GM12801 (cell line): ENCODE measurements at regions not wholly inside any gene's neighbourhood (a gene's known extent, or its start where the extent isn't known, plus 50 kb on each side); places are given as distances from the start of the nearest gene placed in this dataset.

Source experiments
- TF ChIP-seq, protein P1 (sequence below): IDR thresholded peaks from one replicate; pipeline ENCODE4 v1.5.1; 2011; ENCODE audit warnings: control low read depth; ENCODE audit not compliant: insufficient read length; ENCODE audit errors: extremely low read depth

DNA sequence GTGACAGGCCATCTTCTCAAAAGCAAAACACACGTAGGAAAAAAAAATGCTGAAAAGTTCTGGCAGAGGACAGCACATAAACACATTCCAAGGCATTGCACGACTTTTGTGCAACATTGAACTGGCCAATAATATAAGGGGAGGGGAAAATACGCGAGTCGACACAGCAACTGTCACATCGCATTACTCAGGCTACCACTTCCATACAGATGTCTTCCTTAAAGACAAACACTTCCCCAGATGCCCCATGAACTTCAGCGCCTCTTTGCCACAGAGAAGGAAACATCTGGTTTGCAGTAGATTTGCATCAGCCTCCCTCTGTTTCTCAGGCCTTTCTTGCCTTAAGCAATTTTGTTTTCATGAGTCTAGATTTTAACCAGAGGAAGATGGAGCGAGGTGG is 144.4 kb upstream of the IGF1R start:
- TF ChIP-seq, protein P1, sequence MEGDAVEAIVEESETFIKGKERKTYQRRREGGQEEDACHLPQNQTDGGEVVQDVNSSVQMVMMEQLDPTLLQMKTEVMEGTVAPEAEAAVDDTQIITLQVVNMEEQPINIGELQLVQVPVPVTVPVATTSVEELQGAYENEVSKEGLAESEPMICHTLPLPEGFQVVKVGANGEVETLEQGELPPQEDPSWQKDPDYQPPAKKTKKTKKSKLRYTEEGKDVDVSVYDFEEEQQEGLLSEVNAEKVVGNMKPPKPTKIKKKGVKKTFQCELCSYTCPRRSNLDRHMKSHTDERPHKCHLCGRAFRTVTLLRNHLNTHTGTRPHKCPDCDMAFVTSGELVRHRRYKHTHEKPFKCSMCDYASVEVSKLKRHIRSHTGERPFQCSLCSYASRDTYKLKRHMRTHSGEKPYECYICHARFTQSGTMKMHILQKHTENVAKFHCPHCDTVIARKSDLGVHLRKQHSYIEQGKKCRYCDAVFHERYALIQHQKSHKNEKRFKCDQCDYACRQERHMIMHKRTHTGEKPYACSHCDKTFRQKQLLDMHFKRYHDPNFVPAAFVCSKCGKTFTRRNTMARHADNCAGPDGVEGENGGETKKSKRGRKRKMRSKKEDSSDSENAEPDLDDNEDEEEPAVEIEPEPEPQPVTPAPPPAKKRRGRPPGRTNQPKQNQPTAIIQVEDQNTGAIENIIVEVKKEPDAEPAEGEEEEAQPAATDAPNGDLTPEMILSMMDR: no peak

DNA sequence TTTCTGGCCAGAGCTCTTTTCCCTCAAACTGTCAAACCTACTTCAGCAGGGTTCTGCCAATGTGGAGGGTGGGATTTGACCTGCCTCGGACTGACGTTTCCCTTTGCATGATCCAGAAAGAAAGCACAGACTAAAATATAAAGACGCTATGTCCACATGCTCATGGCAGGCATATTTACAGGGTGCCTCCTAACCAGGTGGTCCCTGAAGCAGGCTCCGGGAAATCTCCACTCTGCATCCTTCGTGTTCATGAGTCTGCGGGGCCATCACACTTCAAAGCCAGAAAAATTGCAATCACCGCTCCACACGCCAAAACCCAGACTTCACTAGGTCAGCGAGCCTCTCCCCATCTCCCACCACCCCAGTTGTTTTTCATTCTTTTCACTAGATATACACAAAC is 143.3 kb upstream of the IGF1R start:
- TF ChIP-seq, protein P1: no peak

DNA sequence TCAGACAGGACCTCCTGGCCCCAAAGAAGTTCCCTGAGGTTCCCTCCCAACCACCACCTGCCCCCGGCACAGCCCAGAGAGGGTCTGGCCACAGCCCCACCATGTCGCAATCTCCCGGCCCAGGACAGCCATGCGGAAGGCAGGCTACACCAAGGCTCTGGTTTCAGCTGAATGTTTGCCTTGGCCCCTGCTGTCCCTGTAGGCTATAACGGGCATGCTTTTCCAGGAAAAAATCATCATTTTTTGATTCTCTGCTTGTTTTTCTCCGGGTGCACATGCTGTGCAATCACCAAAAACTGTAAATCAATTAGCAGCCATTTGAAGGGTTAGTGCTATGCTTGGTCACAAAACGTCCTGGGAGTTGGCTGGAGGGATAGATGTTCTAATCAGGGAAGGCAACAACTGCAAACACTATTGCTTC is 142.7 kb upstream of the IGF1R start:
- TF ChIP-seq, protein P1: no peak

DNA sequence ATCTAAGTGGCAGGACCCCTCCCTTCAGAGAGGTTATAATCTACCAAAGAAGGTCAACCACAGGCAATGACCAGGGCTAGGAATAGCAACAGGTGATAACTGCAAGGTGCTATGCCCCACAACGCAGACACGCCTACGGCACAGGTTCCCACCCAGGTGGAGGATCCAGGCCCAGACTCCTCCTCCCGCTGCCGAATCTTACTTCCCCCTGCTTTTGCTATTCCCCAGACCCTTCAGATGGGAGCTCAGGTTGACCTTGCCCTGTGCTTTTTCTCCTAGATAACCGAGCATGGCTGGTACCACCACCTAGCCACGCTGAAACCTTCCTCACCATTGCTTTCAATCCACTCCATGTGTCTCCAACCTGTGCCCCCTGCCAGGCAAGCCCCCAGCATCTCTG is 142.2 kb upstream of the IGF1R start:
- TF ChIP-seq, protein P1: no peak

DNA sequence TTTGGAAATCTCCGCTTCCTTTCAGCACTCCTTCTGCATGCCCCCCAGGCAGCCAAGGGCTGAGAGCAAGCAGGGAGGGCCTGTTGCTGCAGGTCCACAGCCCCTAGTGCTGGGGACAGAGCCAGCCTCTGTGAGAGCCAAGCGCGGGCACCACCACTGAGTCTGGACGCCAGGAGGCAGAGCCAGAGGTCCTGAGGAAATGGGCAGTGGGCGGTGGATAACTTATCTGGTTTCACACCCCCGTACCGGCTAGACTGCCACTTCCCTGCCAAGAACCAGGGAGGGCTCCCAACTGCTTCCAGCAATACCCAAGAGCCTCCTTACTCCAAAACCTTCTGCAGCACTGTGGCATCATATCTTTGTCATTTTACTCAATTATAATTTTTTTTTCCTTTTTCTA is 141.6 kb upstream of the IGF1R start:
- TF ChIP-seq, protein P1: no peak

DNA sequence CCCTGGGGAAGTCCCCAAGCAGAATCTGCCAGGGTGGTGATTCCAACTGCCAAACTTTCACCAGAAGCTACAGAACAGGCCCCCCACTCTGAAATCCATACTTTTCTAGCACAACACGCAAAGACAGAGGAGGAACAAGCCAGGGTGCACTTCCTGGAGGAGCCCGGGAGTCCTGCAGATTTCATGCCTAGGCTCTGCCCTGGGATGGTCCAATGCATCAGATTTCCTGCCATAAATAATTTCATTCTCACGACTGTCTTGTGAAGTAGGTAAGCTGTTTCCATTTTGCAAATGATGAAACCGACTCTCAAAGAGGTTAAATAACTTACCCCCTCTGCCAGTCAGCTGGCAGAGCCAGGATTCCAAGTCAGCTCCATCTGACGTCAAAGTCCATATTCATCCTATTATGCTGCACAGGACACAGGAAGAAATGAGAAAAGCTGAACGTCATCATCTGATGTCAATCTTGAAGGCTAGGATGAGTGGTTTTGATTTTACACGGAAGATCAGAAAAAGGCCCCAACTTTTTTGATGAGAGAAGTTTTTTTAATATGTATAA is 134.8 kb upstream of the IGF1R start:
- TF ChIP-seq, protein P1: no peak

DNA sequence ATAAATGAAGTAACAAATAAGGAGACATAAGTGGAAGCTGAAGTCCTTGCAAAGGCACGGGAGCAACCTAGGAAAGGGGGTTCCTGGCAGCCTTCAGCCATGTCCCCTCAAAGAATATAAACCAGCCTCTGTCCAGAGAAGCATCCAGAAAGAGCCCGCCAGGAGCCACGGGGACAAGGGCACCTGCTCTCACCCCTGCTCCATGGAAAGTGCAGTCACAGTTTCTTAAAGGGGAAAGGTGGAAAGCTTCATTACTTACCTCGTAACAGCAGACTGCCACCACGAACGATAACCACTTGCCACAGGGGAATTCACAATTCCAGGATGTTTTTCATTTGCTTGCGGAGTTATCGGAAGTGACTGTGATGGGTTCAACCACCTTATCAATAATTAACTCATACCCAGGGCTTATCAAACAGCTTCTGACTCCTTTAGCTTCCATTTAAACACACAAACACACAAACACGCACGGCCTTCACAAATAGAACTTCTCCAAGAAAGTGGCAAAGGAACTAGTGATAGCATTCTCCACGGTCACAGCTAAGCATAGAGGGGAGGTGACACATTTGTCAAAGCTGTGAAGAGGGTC is 134.2 kb upstream of the IGF1R start:
- TF ChIP-seq, protein P1: no peak
